Endothelial cell (in vitro differentiated cells): ENCODE measurements at regions not wholly inside any gene's neighbourhood (a gene's known extent, or its start where the extent isn't known, plus 50 kb on each side); places are given as distances from the start of the nearest gene placed in this dataset.
A peak's percentile ranks its signal among the peaks of the same experiment; 100 is the strongest.
"Not testable (repeated sequence)": the region's sequence is repeated elsewhere in the genome, so short reads cannot be mapped to it uniquely, and the experiment has no call there.

Experiments
- DNase-seq: peaks from one replicate; pipeline ENCODE4 v3.0.0; 2021; ENCODE audit warnings: low spot score
- H3K27ac Mint-ChIP-seq: one replicate; pipeline ENCODE4 v1.8.0; 2021; ENCODE audit warnings: mixed read lengths, inconsistent platforms; ENCODE audit not compliant: unreplicated experiment
- H3K27me3 Mint-ChIP-seq: one replicate; pipeline ENCODE4 v1.8.0; 2021; ENCODE audit warnings: mild to moderate bottlenecking, moderate library complexity, mixed read lengths, inconsistent platforms; ENCODE audit not compliant: unreplicated experiment
- H3K36me3 Mint-ChIP-seq: one replicate; pipeline ENCODE4 v1.8.0; 2021; ENCODE audit warnings: mild to moderate bottlenecking, low read depth, mixed read lengths, inconsistent platforms; ENCODE audit not compliant: unreplicated experiment
- H3K4me1 Mint-ChIP-seq: one replicate; pipeline ENCODE4 v1.8.0; 2021; ENCODE audit warnings: mild to moderate bottlenecking, mixed read lengths, inconsistent platforms; ENCODE audit not compliant: unreplicated experiment
- H3K4me3 Mint-ChIP-seq: one replicate; pipeline ENCODE4 v1.8.0; 2021; ENCODE audit warnings: mild to moderate bottlenecking, mixed read lengths, inconsistent platforms; ENCODE audit not compliant: unreplicated experiment
- H3K9me3 Mint-ChIP-seq: one replicate; pipeline ENCODE4 v1.8.0; 2021; ENCODE audit warnings: mixed read lengths, inconsistent platforms; ENCODE audit not compliant: unreplicated experiment
- CTCF ChIP-seq: fragments of 200-600 bp; sonication (generic); IDR thresholded peaks from one replicate; pipeline ENCODE4 v1.5.0; 2021; ENCODE audit warnings: antibody characterized with exemption; ENCODE audit not compliant: unreplicated experiment

- no peak overlapping the region for H3K27ac Mint-ChIP-seq
Measured at GRCh38 chr7:15813448-15813847, 127.0 kb upstream of the MEOX2 start.

GRCh38 chr7:15810383-15810782, 123.9 kb upstream of the MEOX2 start:
- not testable (repeated sequence) for H3K4me3 Mint-ChIP-seq, H3K4me1 Mint-ChIP-seq, H3K27me3 Mint-ChIP-seq, DNase-seq, H3K36me3 Mint-ChIP-seq, H3K27ac Mint-ChIP-seq, H3K9me3 Mint-ChIP-seq

More at GRCh38 chr7:15813448-15813847, 127.0 kb upstream of the MEOX2 start:
- TF ChIP-seq CTCF = no peak
- H3K4me1 Mint-ChIP-seq = no peaks in the 10 kb centered on the region
- peaks cover 2% of the 10 kb centered on the region for H3K27me3 Mint-ChIP-seq
- no peak for DNase-seq
- no peak overlapping the region for H3K4me3 Mint-ChIP-seq
- no peaks in the 10 kb centered on the region for H3K36me3 Mint-ChIP-seq
- no peaks in the 10 kb centered on the region for H3K9me3 Mint-ChIP-seq

- H3K9me3 Mint-ChIP-seq, H3K36me3 Mint-ChIP-seq, H3K27ac Mint-ChIP-seq, DNase-seq, H3K27me3 Mint-ChIP-seq, H3K4me1 Mint-ChIP-seq, H3K4me3 Mint-ChIP-seq: not testable (repeated sequence)
Measured at GRCh38 chr7:15809936-15810335, 123.5 kb upstream of the MEOX2 start.

- Mint-ChIP-seq H3K9me3 (no peaks in the 10 kb centered on the region), H3K4me3 (no peak overlapping the region), H3K27ac (no peak overlapping the region)
Measured at GRCh38 chr7:15805891-15806290, 119.4 kb upstream of the MEOX2 start.

GRCh38 chr7:15802425-15802824, 115.9 kb upstream of the MEOX2 start:
- Mint-ChIP-seq H3K9me3 (no peaks in the 10 kb centered on the region), H3K27ac (no peak overlapping the region), H3K36me3 (no peaks in the 10 kb centered on the region), H3K4me1 (peaks cover 9% of the 10 kb centered on the region), H3K27me3 (no peaks in the 10 kb centered on the region), H3K4me3 (no peak overlapping the region)
- TF ChIP-seq CTCF = no peak
- no peak for DNase-seq

More at GRCh38 chr7:15805891-15806290, 119.4 kb upstream of the MEOX2 start:
- H3K4me1 Mint-ChIP-seq = peaks cover 9% of the 10 kb centered on the region
- no peak for DNase-seq
- H3K27me3 Mint-ChIP-seq = no peaks in the 10 kb centered on the region
- no peak for TF ChIP-seq CTCF
- no peaks in the 10 kb centered on the region for H3K36me3 Mint-ChIP-seq

- no peak for DNase-seq
- peak overlapping the region; percentile 88 for H3K27ac Mint-ChIP-seq
- no peak overlapping the region for H3K4me3 Mint-ChIP-seq
- no peaks in the 10 kb centered on the region for H3K36me3 Mint-ChIP-seq
- no peaks in the 10 kb centered on the region for H3K27me3 Mint-ChIP-seq
- peaks cover 9% of the 10 kb centered on the region for H3K4me1 Mint-ChIP-seq
- H3K9me3 Mint-ChIP-seq = no peaks in the 10 kb centered on the region
- no peak for TF ChIP-seq CTCF
Measured at GRCh38 chr7:15801551-15801950, 115.1 kb upstream of the MEOX2 start.
